Chondrocyte (in vitro differentiated cells): ENCODE measurements at regions not wholly inside any gene's neighbourhood (a gene's known extent, or its start where the extent isn't known, plus 50 kb on each side); places are given as distances from the start of the nearest gene placed in this dataset.

Experiments used
- DNase-seq: peaks from one replicate; pipeline ENCODE4 v3.0.0; 2021; ENCODE audit warnings: mixed read lengths, low spot score
- H3K27ac Mint-ChIP-seq: one replicate; pipeline ENCODE4 v1.8.0; 2021; ENCODE audit warnings: mild to moderate bottlenecking, moderate library complexity, mixed read lengths; ENCODE audit not compliant: unreplicated experiment
- H3K27me3 Mint-ChIP-seq: 2 replicates; pipeline ENCODE4 v1.8.0; 2021; ENCODE audit warnings: low read depth, mixed read lengths
- H3K36me3 Mint-ChIP-seq: 2 replicates; pipeline ENCODE4 v1.8.0; 2021; ENCODE audit warnings: low read depth, mixed read lengths
- H3K4me1 Mint-ChIP-seq: 2 replicates; pipeline ENCODE4 v1.8.0; 2021; ENCODE audit warnings: low read depth, mild to moderate bottlenecking, mixed read lengths
- H3K4me3 Mint-ChIP-seq: one replicate; pipeline ENCODE4 v1.8.0; 2021; ENCODE audit warnings: mild to moderate bottlenecking, moderate library complexity, mixed read lengths; ENCODE audit not compliant: unreplicated experiment
- H3K9me3 Mint-ChIP-seq: 2 replicates; pipeline ENCODE4 v1.8.0; 2021; ENCODE audit warnings: low read depth, mixed read lengths
- TF ChIP-seq, protein P1 (sequence below): fragments of 200-600 bp; sonication (generic); IDR thresholded peaks from 2 replicates; pipeline ENCODE4 v1.5.0; 2021; ENCODE audit warnings: antibody characterized with exemption, mild to moderate bottlenecking, moderate library complexity

DNA sequence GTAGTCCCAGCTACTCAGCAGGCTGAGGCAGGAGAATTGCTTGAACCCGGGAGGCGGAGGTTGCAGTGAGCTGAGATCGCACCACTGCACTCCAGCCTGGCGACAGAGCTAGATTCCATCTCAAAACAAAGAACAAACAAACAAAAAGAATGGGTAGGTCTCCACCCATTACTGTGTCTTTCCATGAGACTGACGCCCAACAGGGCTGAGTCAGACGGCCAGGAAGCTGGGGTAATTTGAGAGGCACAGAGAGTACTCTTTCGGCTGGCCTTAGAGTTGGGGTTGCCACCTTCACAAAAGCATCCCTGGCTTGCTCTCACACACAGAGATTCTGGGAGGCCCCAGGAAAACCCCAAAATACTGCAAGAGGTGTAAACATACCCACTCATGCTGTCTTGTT is 72.0 kb upstream of the DHRSX start:
- Mint-ChIP-seq H3K27ac (peak overlapping the region; percentile 73), H3K27me3 (no peaks in the 10 kb centered on the region)

DNA sequence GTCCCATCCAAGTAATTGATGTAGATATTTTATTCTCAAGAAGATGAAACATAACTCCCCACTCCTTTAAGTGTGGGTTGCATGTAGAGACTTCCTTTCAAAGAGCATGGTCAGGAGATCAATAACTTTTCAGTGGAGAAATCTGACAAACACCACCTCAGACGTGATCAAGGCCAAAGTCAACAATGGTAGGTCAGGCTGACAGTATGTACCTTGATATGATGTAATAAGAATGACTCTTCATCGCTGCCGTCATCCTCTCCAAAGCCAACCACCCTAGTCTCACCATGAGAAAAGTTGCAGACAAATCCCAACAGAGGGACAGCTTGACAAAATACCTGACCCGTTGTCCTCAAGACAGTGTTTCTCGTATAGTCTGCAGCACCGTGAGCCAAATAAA is 67.3 kb upstream of the DHRSX start:
- Mint-ChIP-seq H3K27ac (no peak overlapping the region), H3K4me3 (no peak overlapping the region), H3K36me3 (peaks cover 3% of the 10 kb centered on the region), H3K9me3 (peaks cover 12% of the 10 kb centered on the region), H3K4me1 (peaks cover 10% of the 10 kb centered on the region), H3K27me3 (no peaks in the 10 kb centered on the region)
- no peak for DNase-seq
- TF ChIP-seq, protein P1, sequence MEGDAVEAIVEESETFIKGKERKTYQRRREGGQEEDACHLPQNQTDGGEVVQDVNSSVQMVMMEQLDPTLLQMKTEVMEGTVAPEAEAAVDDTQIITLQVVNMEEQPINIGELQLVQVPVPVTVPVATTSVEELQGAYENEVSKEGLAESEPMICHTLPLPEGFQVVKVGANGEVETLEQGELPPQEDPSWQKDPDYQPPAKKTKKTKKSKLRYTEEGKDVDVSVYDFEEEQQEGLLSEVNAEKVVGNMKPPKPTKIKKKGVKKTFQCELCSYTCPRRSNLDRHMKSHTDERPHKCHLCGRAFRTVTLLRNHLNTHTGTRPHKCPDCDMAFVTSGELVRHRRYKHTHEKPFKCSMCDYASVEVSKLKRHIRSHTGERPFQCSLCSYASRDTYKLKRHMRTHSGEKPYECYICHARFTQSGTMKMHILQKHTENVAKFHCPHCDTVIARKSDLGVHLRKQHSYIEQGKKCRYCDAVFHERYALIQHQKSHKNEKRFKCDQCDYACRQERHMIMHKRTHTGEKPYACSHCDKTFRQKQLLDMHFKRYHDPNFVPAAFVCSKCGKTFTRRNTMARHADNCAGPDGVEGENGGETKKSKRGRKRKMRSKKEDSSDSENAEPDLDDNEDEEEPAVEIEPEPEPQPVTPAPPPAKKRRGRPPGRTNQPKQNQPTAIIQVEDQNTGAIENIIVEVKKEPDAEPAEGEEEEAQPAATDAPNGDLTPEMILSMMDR: no peak

More for the DNA sequence above, 72.0 kb upstream of the DHRSX start:
- Mint-ChIP-seq H3K4me1 (peaks cover 24% of the 10 kb centered on the region), H3K36me3 (peaks cover 3% of the 10 kb centered on the region), H3K9me3 (peaks cover 12% of the 10 kb centered on the region), H3K4me3 (no peak overlapping the region)
- TF ChIP-seq, protein P1: no peak
- no peak for DNase-seq

DNA sequence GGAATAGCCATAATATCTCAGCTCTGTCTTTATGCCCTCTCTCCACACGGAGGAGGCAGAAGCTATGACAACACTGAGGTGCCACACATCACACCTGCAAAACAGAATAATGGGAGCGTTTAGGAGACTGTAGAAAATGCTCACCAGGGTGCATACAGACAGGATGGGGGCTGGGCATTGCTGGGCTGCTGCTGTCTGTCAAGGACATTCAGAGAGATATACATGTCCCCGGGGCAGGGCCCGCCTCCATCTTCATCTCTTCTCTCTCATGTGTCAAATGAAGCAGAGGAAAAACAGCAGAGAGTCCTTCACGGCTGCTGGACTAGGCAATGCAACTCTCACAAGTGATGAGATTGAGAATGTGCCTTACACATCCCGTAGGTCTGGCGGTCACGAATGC is 65.3 kb upstream of the DHRSX start:
- H3K9me3 Mint-ChIP-seq: peaks cover 12% of the 10 kb centered on the region
- DNase-seq: no peak
- H3K27ac Mint-ChIP-seq: no peak overlapping the region
- H3K36me3 Mint-ChIP-seq: peaks cover 3% of the 10 kb centered on the region
- H3K4me3 Mint-ChIP-seq: no peak overlapping the region
- H3K4me1 Mint-ChIP-seq: no peaks in the 10 kb centered on the region
- no peaks in the 10 kb centered on the region for H3K27me3 Mint-ChIP-seq
- TF ChIP-seq, protein P1: no peak

GRCh38 chrX:2561456-2561855 is 60.7 kb upstream of the DHRSX start:
- peaks cover 6% of the 10 kb centered on the region for H3K36me3 Mint-ChIP-seq

GRCh38 chrX:2559124-2559523 is 58.3 kb upstream of the DHRSX start:
- H3K9me3 Mint-ChIP-seq: peaks cover 3% of the 10 kb centered on the region
- no peak for DNase-seq
- TF ChIP-seq, protein P1: no peak
- no peak overlapping the region for H3K4me3 Mint-ChIP-seq
- peaks cover 6% of the 10 kb centered on the region for H3K36me3 Mint-ChIP-seq
- peaks cover 9% of the 10 kb centered on the region for H3K4me1 Mint-ChIP-seq
- H3K27ac Mint-ChIP-seq: no peak overlapping the region
- peaks cover 18% of the 10 kb centered on the region for H3K27me3 Mint-ChIP-seq

More at GRCh38 chrX:2561456-2561855, 60.7 kb upstream of the DHRSX start:
- H3K9me3 Mint-ChIP-seq: no peaks in the 10 kb centered on the region
- H3K4me3 Mint-ChIP-seq: no peak overlapping the region
- TF ChIP-seq, protein P1: no peak
- H3K27me3 Mint-ChIP-seq: peaks cover 18% of the 10 kb centered on the region
- no peak overlapping the region for H3K27ac Mint-ChIP-seq
- H3K4me1 Mint-ChIP-seq: peaks cover 6% of the 10 kb centered on the region
- DNase-seq: no peak
